ENCODE measurements at regions not wholly inside any gene's neighbourhood (a gene's known extent, or its start where the extent isn't known, plus 50 kb on each side); places are given as distances from the start of the nearest gene placed in this dataset.

GRCh38 chr4:149116806-149117205 lies 674.6 kb upstream of the NR3C2 start:
- TF ChIP-seq CTCF (conservative IDR thresholded peaks at IDR 0.05 in 1 of 2, IDR thresholded peaks at IDR 0.05 in 1 of 2; ENCODE audit: low read depth in 1 of 2, low read length in 2 of 2) (no peak), EZH2 (IDR thresholded peaks at IDR 0.05; ENCODE audit: low read length, missing control alignments) (no peak)
